ENCODE measurements at regions not wholly inside any gene's neighbourhood (a gene's known extent, or its start where the extent isn't known, plus 50 kb on each side); places are given as distances from the start of the nearest gene placed in this dataset.

DNA sequence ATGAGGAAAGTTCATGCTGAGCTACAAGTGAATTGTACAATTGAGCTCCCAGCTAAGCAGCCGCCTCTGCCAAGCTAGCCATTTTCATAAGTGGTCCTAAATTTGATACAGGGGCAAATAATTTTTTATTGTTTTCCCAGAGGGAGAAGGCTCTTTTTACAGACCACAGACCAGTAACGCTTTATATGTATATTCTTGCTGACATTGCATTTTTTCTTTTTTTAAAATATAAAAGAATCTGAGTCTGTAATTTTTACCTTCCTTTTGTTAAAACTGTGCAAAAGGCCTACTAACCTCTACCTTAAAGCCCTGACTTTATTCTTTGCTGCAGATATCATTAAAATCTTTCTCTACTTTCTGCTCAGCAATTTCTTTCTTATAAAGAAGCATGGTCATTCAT is 501.2 kb upstream of the INTU start:
- intact Hi-C loops (cut with micrococcal nuclease; ENCODE audit: unreplicated experiment) (no loop called here), in situ Hi-C loops (cut with HindIII; ENCODE audit: extremely low pct_ligation_motif_present, low pct_unique_long_range_greater_than_20kb) (no loop called here)
- DNase-seq (ENCODE audit: low spot score) = no peak
- H3K4me1 ChIP-seq (ENCODE audit: insufficient read depth, low read length) = no peaks in the 10 kb centered on the region
- WGBS (ENCODE audit: low lambda C conversion rate) = 4% methylated on average over 2 of the region's 2 CpGs
- CTCF ChIA-PET (ENCODE audit: low intra/inter-chr PET ratio, low total read pairs) = no interaction called here
- no peak overlapping the region for H3K9ac ChIP-seq (ENCODE audit: insufficient read depth, low read depth, low read length)
- POLR2A ChIA-PET = no interaction called here
- no peaks in the 10 kb centered on the region for H3K9me3 ChIP-seq (ENCODE audit: low read length)
- BruUV-seq (replicated peaks) = no TSS peak
- no peak overlapping the region for H3K27ac ChIP-seq (ENCODE audit: extremely low read length, insufficient read depth, low read length)
- H3K36me3 ChIP-seq (replicated peaks in 1 of 2; ENCODE audit: control insufficient read depth in 1 of 2, insufficient read depth in 2 of 2, low read length in 2 of 2) = no peaks in the 10 kb centered on the region
- no peak overlapping the region for H3K4me2 ChIP-seq (ENCODE audit: low read depth, low read length)
- no peak for FAIRE-seq
- no peaks in the 10 kb centered on the region for H3K79me2 ChIP-seq (ENCODE audit: insufficient read depth, low read length)
- no peak overlapping the region for H3K4me3 ChIP-seq (replicated peaks in 1 of 3; ENCODE audit: insufficient read depth in 1 of 3, low read depth in 2 of 3, low read length in 3 of 3)
- ATAC-seq = no peak
- H3K27me3 ChIP-seq (ENCODE audit: control insufficient read depth in 1 of 2, insufficient read depth in 2 of 2, low read length in 2 of 2) = no peaks in the 10 kb centered on the region; a peak in 1 of 5 replicates
- TF ChIP-seq MAFF (IDR thresholded peaks at IDR 0.05; ENCODE audit: low read depth, low read length) (peak; percentile 96), MED13 (CRISPR knock-in tag; IDR thresholded peaks at IDR 0.05) (no peak), MAFK (conservative IDR thresholded peaks at IDR 0.05 in 1 of 2, IDR thresholded peaks at IDR 0.05 in 1 of 2; ENCODE audit: low read length in 2 of 2) (peak; percentile 92 to 98)
- H2AFZ ChIP-seq (ENCODE audit: low read length) = no peak overlapping the region
- no peaks in the 10 kb centered on the region for H4K20me1 ChIP-seq (ENCODE audit: insufficient read depth, low read length)

DNA sequence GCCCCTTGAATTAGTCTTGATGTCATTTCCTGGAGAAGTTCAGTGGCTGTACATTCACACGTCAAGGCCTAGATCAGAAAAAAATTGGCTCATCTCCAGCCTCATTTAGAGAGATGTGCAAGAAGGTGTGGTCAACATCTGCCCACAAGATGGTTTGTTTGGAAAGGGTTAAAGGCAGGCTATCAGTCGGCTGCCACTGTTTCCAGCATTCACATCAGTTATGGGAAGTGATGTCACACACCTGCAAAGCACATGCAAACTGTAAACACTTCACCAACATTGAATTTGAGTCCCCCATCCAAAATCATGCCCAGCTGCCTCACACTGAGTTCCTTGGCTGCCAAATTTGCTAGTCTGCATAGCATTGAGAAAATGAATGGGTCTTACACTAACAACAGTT is 498.3 kb upstream of the INTU start:
- H2AFZ ChIP-seq (ENCODE audit: low read length) = no peak overlapping the region
- no peak for DNase-seq (ENCODE audit: low spot score)
- ChIA-PET CTCF (ENCODE audit: low intra/inter-chr PET ratio, low total read pairs) (no interaction called here), POLR2A (no interaction called here)
- no peaks in the 10 kb centered on the region for H4K20me1 ChIP-seq (ENCODE audit: insufficient read depth, low read length)
- intact Hi-C loops (cut with micrococcal nuclease; ENCODE audit: unreplicated experiment) (no loop called here), in situ Hi-C loops (cut with HindIII; ENCODE audit: extremely low pct_ligation_motif_present, low pct_unique_long_range_greater_than_20kb) (no loop called here)
- no peak overlapping the region for H3K4me3 ChIP-seq (replicated peaks in 1 of 3; ENCODE audit: insufficient read depth in 1 of 3, low read depth in 2 of 3, low read length in 3 of 3)
- no peaks in the 10 kb centered on the region for H3K79me2 ChIP-seq (ENCODE audit: insufficient read depth, low read length)
- H3K27ac ChIP-seq (ENCODE audit: extremely low read length, insufficient read depth, low read length) = no peak overlapping the region
- H3K9me3 ChIP-seq (ENCODE audit: low read length) = no peaks in the 10 kb centered on the region
- H3K4me2 ChIP-seq (ENCODE audit: low read depth, low read length) = no peak overlapping the region
- FAIRE-seq = no peak
- H3K36me3 ChIP-seq (replicated peaks in 1 of 2; ENCODE audit: control insufficient read depth in 1 of 2, insufficient read depth in 2 of 2, low read length in 2 of 2) = no peaks in the 10 kb centered on the region
- H3K27me3 ChIP-seq (ENCODE audit: control insufficient read depth in 1 of 2, insufficient read depth in 2 of 2, low read length in 2 of 2) = no peaks in the 10 kb centered on the region; a peak in 1 of 5 replicates
- H3K4me1 ChIP-seq (ENCODE audit: insufficient read depth, low read length) = no peaks in the 10 kb centered on the region
- no peak overlapping the region for H3K9ac ChIP-seq (ENCODE audit: insufficient read depth, low read depth, low read length)
- no peak for ATAC-seq
- WGBS (ENCODE audit: low lambda C conversion rate) = 0% methylated on average over 2 of the region's 2 CpGs
- no TSS peak for BruUV-seq (replicated peaks)
- TF ChIP-seq, protein P1, sequence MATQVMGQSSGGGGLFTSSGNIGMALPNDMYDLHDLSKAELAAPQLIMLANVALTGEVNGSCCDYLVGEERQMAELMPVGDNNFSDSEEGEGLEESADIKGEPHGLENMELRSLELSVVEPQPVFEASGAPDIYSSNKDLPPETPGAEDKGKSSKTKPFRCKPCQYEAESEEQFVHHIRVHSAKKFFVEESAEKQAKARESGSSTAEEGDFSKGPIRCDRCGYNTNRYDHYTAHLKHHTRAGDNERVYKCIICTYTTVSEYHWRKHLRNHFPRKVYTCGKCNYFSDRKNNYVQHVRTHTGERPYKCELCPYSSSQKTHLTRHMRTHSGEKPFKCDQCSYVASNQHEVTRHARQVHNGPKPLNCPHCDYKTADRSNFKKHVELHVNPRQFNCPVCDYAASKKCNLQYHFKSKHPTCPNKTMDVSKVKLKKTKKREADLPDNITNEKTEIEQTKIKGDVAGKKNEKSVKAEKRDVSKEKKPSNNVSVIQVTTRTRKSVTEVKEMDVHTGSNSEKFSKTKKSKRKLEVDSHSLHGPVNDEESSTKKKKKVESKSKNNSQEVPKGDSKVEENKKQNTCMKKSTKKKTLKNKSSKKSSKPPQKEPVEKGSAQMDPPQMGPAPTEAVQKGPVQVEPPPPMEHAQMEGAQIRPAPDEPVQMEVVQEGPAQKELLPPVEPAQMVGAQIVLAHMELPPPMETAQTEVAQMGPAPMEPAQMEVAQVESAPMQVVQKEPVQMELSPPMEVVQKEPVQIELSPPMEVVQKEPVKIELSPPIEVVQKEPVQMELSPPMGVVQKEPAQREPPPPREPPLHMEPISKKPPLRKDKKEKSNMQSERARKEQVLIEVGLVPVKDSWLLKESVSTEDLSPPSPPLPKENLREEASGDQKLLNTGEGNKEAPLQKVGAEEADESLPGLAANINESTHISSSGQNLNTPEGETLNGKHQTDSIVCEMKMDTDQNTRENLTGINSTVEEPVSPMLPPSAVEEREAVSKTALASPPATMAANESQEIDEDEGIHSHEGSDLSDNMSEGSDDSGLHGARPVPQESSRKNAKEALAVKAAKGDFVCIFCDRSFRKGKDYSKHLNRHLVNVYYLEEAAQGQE (IDR thresholded peaks at IDR 0.05; ENCODE audit: borderline replicate concordance in 1 of 2, low read depth in 1 of 2, low read length in 2 of 2) = no peak
- TF ChIP-seq, protein P2, sequence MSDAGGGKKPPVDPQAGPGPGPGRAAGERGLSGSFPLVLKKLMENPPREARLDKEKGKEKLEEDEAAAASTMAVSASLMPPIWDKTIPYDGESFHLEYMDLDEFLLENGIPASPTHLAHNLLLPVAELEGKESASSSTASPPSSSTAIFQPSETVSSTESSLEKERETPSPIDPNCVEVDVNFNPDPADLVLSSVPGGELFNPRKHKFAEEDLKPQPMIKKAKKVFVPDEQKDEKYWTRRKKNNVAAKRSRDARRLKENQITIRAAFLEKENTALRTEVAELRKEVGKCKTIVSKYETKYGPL (CRISPR knock-in tag; IDR thresholded peaks at IDR 0.05) = no peak
- TF ChIP-seq ZNF780A (CRISPR knock-in tag; IDR thresholded peaks at IDR 0.05) = no peak
- TF ChIP-seq, protein P3, sequence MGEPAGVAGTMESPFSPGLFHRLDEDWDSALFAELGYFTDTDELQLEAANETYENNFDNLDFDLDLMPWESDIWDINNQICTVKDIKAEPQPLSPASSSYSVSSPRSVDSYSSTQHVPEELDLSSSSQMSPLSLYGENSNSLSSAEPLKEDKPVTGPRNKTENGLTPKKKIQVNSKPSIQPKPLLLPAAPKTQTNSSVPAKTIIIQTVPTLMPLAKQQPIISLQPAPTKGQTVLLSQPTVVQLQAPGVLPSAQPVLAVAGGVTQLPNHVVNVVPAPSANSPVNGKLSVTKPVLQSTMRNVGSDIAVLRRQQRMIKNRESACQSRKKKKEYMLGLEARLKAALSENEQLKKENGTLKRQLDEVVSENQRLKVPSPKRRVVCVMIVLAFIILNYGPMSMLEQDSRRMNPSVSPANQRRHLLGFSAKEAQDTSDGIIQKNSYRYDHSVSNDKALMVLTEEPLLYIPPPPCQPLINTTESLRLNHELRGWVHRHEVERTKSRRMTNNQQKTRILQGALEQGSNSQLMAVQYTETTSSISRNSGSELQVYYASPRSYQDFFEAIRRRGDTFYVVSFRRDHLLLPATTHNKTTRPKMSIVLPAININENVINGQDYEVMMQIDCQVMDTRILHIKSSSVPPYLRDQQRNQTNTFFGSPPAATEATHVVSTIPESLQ (CRISPR knock-in tag; conservative IDR thresholded peaks at IDR 0.05) = no peak
- no peak for TF ChIP-seq ZNF292 (CRISPR knock-in tag; IDR thresholded peaks at IDR 0.05; ENCODE audit: borderline replicate concordance, low read depth)
- no peak for TF ChIP-seq SMARCE1 (IDR thresholded peaks at IDR 0.05; ENCODE audit: borderline replicate concordance)
- TF ChIP-seq DNMT1 (CRISPR knock-in tag; IDR thresholded peaks at IDR 0.05) = no peak
- no peak for TF ChIP-seq NFIC (IDR thresholded peaks at IDR 0.05; ENCODE audit: low read length)
- TF ChIP-seq NCOA2 (CRISPR knock-in tag; IDR thresholded peaks at IDR 0.05) = no peak
- TF ChIP-seq KDM1A (CRISPR knock-in tag; IDR thresholded peaks at IDR 0.05) = no peak
- no peak for TF ChIP-seq ZNF773 (CRISPR knock-in tag; IDR thresholded peaks at IDR 0.05; ENCODE audit: borderline replicate concordance)
- no peak for TF ChIP-seq GATAD1 (CRISPR knock-in tag; IDR thresholded peaks at IDR 0.05)
